DND-41 (cell line): ENCODE measurements at regions not wholly inside any gene's neighbourhood (a gene's known extent, or its start where the extent isn't known, plus 50 kb on each side); places are given as distances from the start of the nearest gene placed in this dataset.

ENCODE experiments used
- ATAC-seq: fragments of 200-7000 bp; cut with Tn5 transposase; 3 replicates; pipeline ENCODE4 v1.9.1; 2021; ENCODE audit warnings: low read depth; ENCODE audit not compliant: insufficient read depth
- DNase-seq: peaks from one replicate; pipeline ENCODE4 v3.0.0-alpha.2; 2020
- H2AFZ ChIP-seq: 2 replicates; pipeline ENCODE4 v1.6.0; 2012; ENCODE audit warnings: low read depth, low read length
- H3K27ac ChIP-seq: 2 replicates; pipeline ENCODE4 v1.5.1; 2012; ENCODE audit warnings: low read length, inconsistent platforms
- H3K27me3 ChIP-seq: fragments of 200-600 bp; sonication (generic); 2 replicates; pipeline ENCODE4 v1.6.0; 2012; ENCODE audit warnings: low read length, mild to moderate bottlenecking, inconsistent platforms; ENCODE audit not compliant: insufficient read depth, poor library complexity
- H3K36me3 ChIP-seq: 2 replicates; pipeline ENCODE4 v1.5.1; 2012; ENCODE audit warnings: low read length, inconsistent platforms; ENCODE audit not compliant: insufficient read depth
- H3K4me1 ChIP-seq: 2 replicates; pipeline ENCODE4 v1.5.1; 2012; ENCODE audit warnings: mild to moderate bottlenecking, low read length; ENCODE audit not compliant: insufficient read depth
- H3K4me2 ChIP-seq: 2 replicates; pipeline ENCODE4 v1.6.0; 2012; ENCODE audit warnings: mild to moderate bottlenecking, moderate library complexity, low read length, inconsistent platforms; ENCODE audit not compliant: insufficient read depth
- H3K4me3 ChIP-seq, 2 experiments: fragments of 200-600 bp in 1 of 2; shearing (Covaris generic) in 1 of 2; 2 replicates each; pipeline ENCODE4 v1.5.1; 2012 to 2016; ENCODE audit warnings: inconsistent platforms in 2 of 2, low read length in 2 of 2, mild to moderate bottlenecking in 2 of 2, low read depth in 1 of 2, moderate library complexity in 1 of 2
- H3K79me2 ChIP-seq: 2 replicates; pipeline ENCODE4 v1.6.0; 2012; ENCODE audit warnings: low read length, inconsistent platforms; ENCODE audit not compliant: insufficient read depth
- H3K9ac ChIP-seq: 2 replicates; pipeline ENCODE4 v1.6.0; 2012; ENCODE audit warnings: low read depth, mild to moderate bottlenecking, inconsistent platforms, low read length, moderate library complexity
- H3K9me3 ChIP-seq: 2 replicates; pipeline ENCODE4 v1.5.1; 2012; ENCODE audit warnings: low read length, moderate library complexity, mild to moderate bottlenecking, inconsistent platforms; ENCODE audit not compliant: insufficient read depth, severe bottlenecking
- H4K20me1 ChIP-seq: 2 replicates; pipeline ENCODE4 v1.6.0; 2012; ENCODE audit warnings: low read length; ENCODE audit not compliant: insufficient read depth
- EZH2 ChIP-seq: IDR thresholded peaks from 3 replicates; pipeline ENCODE4 v1.6.1; 2012; ENCODE audit warnings: borderline replicate concordance, low read depth, mild to moderate bottlenecking, moderate library complexity, low read length, inconsistent platforms; ENCODE audit not compliant: severe bottlenecking
- TF ChIP-seq, protein P1 (sequence below): IDR thresholded peaks from 2 replicates; pipeline ENCODE4 v1.5.1; 2012; ENCODE audit warnings: borderline replicate concordance, low read length, moderate library complexity, mild to moderate bottlenecking; ENCODE audit not compliant: poor library complexity, severe bottlenecking; ENCODE audit errors: extremely low read depth

GRCh38 chr2:121911036-121911435 lies 155.6 kb downstream of the TSN start:
- DNase-seq: no peak
- no peaks in the 10 kb centered on the region for H3K79me2 ChIP-seq
- ATAC-seq: no peak
- no peak overlapping the region for H3K9ac ChIP-seq
- no peak overlapping the region for H3K4me2 ChIP-seq
- H3K27ac ChIP-seq: no peak overlapping the region
- H4K20me1 ChIP-seq: no peaks in the 10 kb centered on the region
- TF ChIP-seq, protein P1, sequence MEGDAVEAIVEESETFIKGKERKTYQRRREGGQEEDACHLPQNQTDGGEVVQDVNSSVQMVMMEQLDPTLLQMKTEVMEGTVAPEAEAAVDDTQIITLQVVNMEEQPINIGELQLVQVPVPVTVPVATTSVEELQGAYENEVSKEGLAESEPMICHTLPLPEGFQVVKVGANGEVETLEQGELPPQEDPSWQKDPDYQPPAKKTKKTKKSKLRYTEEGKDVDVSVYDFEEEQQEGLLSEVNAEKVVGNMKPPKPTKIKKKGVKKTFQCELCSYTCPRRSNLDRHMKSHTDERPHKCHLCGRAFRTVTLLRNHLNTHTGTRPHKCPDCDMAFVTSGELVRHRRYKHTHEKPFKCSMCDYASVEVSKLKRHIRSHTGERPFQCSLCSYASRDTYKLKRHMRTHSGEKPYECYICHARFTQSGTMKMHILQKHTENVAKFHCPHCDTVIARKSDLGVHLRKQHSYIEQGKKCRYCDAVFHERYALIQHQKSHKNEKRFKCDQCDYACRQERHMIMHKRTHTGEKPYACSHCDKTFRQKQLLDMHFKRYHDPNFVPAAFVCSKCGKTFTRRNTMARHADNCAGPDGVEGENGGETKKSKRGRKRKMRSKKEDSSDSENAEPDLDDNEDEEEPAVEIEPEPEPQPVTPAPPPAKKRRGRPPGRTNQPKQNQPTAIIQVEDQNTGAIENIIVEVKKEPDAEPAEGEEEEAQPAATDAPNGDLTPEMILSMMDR: no peak
- no peak for TF ChIP-seq EZH2
- H3K36me3 ChIP-seq: no peaks in the 10 kb centered on the region
- no peaks in the 10 kb centered on the region for H3K9me3 ChIP-seq
- H3K27me3 ChIP-seq: no peaks in the 10 kb centered on the region
- H2AFZ ChIP-seq: no peak overlapping the region
- no peaks in the 10 kb centered on the region for H3K4me1 ChIP-seq
- no peak overlapping the region for H3K4me3 ChIP-seq

GRCh38 chr2:121917143-121917542 lies 161.7 kb downstream of the TSN start:
- Histone ChIP-seq H3K27me3 (no peaks in the 10 kb centered on the region), H3K4me3 (no peak overlapping the region), H3K36me3 (no peaks in the 10 kb centered on the region), H3K4me1 (no peaks in the 10 kb centered on the region), H3K27ac (no peak overlapping the region), H2AFZ (no peak overlapping the region), H3K79me2 (no peaks in the 10 kb centered on the region), H3K4me2 (no peak overlapping the region), H3K9me3 (no peaks in the 10 kb centered on the region), H4K20me1 (no peaks in the 10 kb centered on the region), H3K9ac (no peak overlapping the region)
- TF ChIP-seq, protein P1: no peak
- TF ChIP-seq EZH2: no peak
- ATAC-seq (no peak), DNase-seq (no peak)

DNA sequence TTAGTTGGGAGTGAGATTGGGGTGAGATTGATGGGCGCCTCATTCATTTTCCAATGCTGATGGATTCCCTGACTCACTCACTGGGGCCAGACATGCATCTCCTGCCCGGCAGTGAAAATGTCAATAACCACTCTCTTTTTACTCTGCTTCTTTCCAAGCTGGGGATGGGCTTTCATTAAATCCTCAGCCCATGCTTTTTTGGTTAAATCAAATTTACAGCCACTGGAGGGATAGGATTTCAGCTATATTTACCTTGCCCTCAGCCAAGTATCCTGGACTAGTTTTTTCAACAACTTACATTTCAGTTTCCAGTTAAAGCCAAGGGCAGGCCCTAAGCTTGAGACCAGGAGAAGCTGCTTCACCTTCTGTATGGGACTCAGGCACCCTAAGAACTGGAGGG lies 162.8 kb downstream of the TSN start:
- DNase-seq: no peak

More for the DNA sequence above, 162.8 kb downstream of the TSN start:
- Histone ChIP-seq H3K27me3 (no peaks in the 10 kb centered on the region), H3K79me2 (no peaks in the 10 kb centered on the region), H3K27ac (no peak overlapping the region), H3K9me3 (no peaks in the 10 kb centered on the region), H3K9ac (no peak overlapping the region), H3K4me2 (no peak overlapping the region), H3K4me3 (no peak overlapping the region), H3K4me1 (no peaks in the 10 kb centered on the region), H4K20me1 (no peaks in the 10 kb centered on the region), H2AFZ (no peak overlapping the region), H3K36me3 (no peaks in the 10 kb centered on the region)
- ATAC-seq: no peak
- no peak for TF ChIP-seq EZH2
- TF ChIP-seq, protein P1: no peak
